KMS-11 (cell line): ENCODE measurements at regions not wholly inside any gene's neighbourhood (a gene's known extent, or its start where the extent isn't known, plus 50 kb on each side); places are given as distances from the start of the nearest gene placed in this dataset.

Source experiments
- H2AFZ ChIP-seq: fragments of 200-600 bp; sonication (generic); 2 replicates; pipeline ENCODE4 v1.6.1; 2016; ENCODE audit warnings: antibody characterized with exemption, mixed run types, low read depth
- H3K27ac ChIP-seq: fragments of 200-600 bp; sonication (generic); 2 replicates; pipeline ENCODE4 v1.6.1; 2016; ENCODE audit warnings: mild to moderate bottlenecking, mixed run types
- H3K27me3 ChIP-seq: fragments of 200-600 bp; sonication (generic); 2 replicates; pipeline ENCODE4 v1.6.1; 2017; ENCODE audit warnings: mild to moderate bottlenecking, low read depth, mixed run types, moderate library complexity; ENCODE audit not compliant: insufficient read depth
- H3K36me3 ChIP-seq: fragments of 200-600 bp; sonication (generic); 2 replicates; pipeline ENCODE4 v1.6.1; 2017; ENCODE audit warnings: mild to moderate bottlenecking, mixed run types; ENCODE audit not compliant: insufficient read depth
- H3K4me1 ChIP-seq: fragments of 200-600 bp; sonication (generic); 2 replicates; pipeline ENCODE4 v1.6.1; 2016; ENCODE audit warnings: mild to moderate bottlenecking, low read depth, mixed run types; ENCODE audit not compliant: poor library complexity, severe bottlenecking
- H3K4me2 ChIP-seq: fragments of 200-600 bp; sonication (generic); 2 replicates; pipeline ENCODE4 v1.7.0; 2016; ENCODE audit warnings: mild to moderate bottlenecking, mixed run types
- H3K4me3 ChIP-seq: fragments of 200-600 bp; sonication (generic); IDR thresholded peaks from 2 replicates; pipeline ENCODE4 v1.6.1; 2017; ENCODE audit warnings: low read depth, low read length, mixed read lengths; ENCODE audit not compliant: insufficient read depth
- H3K79me2 ChIP-seq: fragments of 200-600 bp; sonication (generic); 2 replicates; pipeline ENCODE4 v1.6.1; 2016; ENCODE audit warnings: low read depth, mixed run types; ENCODE audit not compliant: insufficient read depth
- H3K9ac ChIP-seq: fragments of 200-600 bp; sonication (generic); 2 replicates; pipeline ENCODE4 v1.6.1; 2016; ENCODE audit warnings: mild to moderate bottlenecking, mixed run types
- H4K20me1 ChIP-seq: fragments of 200-600 bp; sonication (generic); 2 replicates; pipeline ENCODE4 v1.6.1; 2016; ENCODE audit warnings: mild to moderate bottlenecking, mixed run types; ENCODE audit not compliant: insufficient read depth
- TF ChIP-seq, protein P1 (sequence below): fragments of 200-600 bp; sonication (generic); conservative IDR thresholded peaks from 2 replicates; pipeline ENCODE4 v1.6.1; 2017; ENCODE audit warnings: low read depth, mild to moderate bottlenecking, antibody characterized with exemption, low read length, moderate library complexity, mixed read lengths

DNA sequence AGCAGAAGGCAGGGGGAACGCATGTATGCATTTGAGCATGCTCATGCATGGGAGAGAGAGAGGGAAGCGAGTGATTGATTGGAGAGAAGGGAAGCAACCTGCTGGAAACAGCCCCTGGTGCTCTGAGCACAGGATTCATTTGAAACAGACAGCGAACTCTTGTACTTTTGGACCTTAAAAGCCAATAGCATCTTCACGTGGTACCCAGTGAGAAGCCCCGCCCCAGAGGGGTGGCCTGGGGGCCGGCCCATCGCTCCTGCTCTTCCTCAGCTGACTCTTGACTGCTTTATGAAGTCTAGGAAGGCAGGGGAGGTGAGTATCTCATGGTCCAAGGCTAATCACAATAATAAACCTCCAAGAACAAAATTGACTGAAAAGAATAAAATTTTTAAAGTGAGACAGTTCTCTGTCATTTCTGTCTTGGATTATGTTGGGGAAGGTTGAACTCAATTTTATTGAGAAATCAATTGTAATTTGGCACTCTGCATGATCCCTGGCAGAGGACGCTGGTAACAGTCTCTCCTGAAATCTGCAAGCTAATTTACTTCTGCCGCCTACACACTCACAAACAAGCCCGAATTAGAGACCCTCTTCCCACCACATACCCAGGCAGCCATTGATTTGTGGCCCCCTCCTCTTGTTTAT, 168.2 kb upstream of the PPARGC1A start:
- no peak overlapping the region for H2AFZ ChIP-seq
- TF ChIP-seq, protein P1, sequence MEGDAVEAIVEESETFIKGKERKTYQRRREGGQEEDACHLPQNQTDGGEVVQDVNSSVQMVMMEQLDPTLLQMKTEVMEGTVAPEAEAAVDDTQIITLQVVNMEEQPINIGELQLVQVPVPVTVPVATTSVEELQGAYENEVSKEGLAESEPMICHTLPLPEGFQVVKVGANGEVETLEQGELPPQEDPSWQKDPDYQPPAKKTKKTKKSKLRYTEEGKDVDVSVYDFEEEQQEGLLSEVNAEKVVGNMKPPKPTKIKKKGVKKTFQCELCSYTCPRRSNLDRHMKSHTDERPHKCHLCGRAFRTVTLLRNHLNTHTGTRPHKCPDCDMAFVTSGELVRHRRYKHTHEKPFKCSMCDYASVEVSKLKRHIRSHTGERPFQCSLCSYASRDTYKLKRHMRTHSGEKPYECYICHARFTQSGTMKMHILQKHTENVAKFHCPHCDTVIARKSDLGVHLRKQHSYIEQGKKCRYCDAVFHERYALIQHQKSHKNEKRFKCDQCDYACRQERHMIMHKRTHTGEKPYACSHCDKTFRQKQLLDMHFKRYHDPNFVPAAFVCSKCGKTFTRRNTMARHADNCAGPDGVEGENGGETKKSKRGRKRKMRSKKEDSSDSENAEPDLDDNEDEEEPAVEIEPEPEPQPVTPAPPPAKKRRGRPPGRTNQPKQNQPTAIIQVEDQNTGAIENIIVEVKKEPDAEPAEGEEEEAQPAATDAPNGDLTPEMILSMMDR, result no peak
- H3K4me2 ChIP-seq, result no peak overlapping the region

DNA sequence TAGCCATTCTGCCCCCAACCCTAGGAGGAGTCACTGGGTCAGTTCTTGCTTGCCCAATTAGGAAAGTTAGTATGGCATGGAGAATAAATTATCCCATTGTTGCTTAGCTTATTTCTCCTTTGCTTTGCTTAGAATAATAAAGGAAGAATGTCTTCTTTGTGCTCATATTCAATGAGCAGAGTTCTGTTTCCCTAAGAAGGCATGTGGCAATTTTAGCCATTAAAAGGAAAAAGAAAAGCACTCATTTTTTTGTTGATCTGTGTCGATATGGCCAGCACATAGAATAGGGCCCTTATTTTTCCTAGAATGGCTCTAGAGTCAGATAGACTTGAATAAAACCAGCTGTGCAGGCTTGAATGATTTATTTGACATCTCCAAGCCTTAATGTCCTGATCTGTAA, 166.4 kb upstream of the PPARGC1A start:
- Histone ChIP-seq H2AFZ (no peak overlapping the region), H3K79me2 (no peaks in the 10 kb centered on the region), H3K27ac (no peak overlapping the region), H3K4me1 (no peaks in the 10 kb centered on the region), H3K4me2 (no peak overlapping the region), H3K36me3 (no peaks in the 10 kb centered on the region), H3K9ac (no peak overlapping the region), H3K27me3 (no peaks in the 10 kb centered on the region), H3K4me3 (no peak overlapping the region), H4K20me1 (no peaks in the 10 kb centered on the region)
- TF ChIP-seq, protein P1, result no peak

More for the DNA sequence above, 168.2 kb upstream of the PPARGC1A start:
- H3K36me3 ChIP-seq, result no peaks in the 10 kb centered on the region
- no peaks in the 10 kb centered on the region for H4K20me1 ChIP-seq
- no peaks in the 10 kb centered on the region for H3K27me3 ChIP-seq
- H3K4me1 ChIP-seq, result no peaks in the 10 kb centered on the region
- no peaks in the 10 kb centered on the region for H3K79me2 ChIP-seq
- no peak overlapping the region for H3K9ac ChIP-seq
- H3K27ac ChIP-seq, result no peak overlapping the region
- H3K4me3 ChIP-seq, result no peak overlapping the region

DNA sequence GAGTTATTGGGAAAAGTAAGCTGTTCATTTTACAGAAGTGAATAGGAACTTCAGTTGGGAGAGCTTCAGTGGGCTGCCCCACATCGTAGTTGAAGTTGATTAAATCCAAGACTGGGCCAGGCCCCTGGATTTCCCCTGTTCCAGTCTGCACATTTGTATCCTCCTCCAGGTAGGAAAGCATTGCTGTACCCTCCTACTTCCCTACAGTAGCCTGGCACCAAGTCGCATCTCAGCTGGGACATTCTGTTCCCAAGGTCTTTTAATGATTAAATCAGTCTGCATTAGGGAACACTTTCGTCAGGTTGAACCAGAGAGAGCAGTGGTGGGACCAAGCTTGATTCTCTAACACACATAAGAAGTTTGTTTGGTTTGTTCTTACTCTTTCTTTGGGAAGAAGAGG, 165.8 kb upstream of the PPARGC1A start:
- H3K4me3 ChIP-seq, result no peak overlapping the region
- no peak overlapping the region for H3K27ac ChIP-seq
- H3K4me2 ChIP-seq, result no peak overlapping the region
- no peaks in the 10 kb centered on the region for H3K27me3 ChIP-seq
- H3K9ac ChIP-seq, result no peak overlapping the region
- H3K79me2 ChIP-seq, result no peaks in the 10 kb centered on the region
- no peak overlapping the region for H2AFZ ChIP-seq
- H3K4me1 ChIP-seq, result no peaks in the 10 kb centered on the region
- no peaks in the 10 kb centered on the region for H4K20me1 ChIP-seq
- TF ChIP-seq, protein P1, result no peak
- no peaks in the 10 kb centered on the region for H3K36me3 ChIP-seq

DNA sequence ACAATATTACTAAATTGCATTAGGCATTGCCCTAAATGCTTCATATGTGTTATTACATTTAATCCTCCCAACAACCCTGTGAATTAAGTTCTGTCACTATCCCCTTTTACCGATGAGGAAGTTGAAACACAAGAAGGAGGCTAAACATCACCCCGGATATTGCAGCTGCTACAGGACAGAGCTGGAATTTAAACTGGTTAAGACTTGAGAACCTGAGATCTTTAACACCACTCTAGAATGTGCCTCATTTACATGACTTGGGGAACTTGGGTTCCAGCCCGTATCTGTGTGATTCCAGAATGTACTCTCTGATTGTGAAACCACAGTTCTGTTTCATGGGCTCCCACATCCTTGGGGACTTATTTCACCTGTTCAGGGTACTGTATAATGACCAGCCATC, 165.1 kb upstream of the PPARGC1A start:
- Histone ChIP-seq H3K4me1 (no peaks in the 10 kb centered on the region), H3K9ac (no peak overlapping the region), H2AFZ (no peak overlapping the region), H3K4me3 (no peak overlapping the region), H3K27me3 (no peaks in the 10 kb centered on the region), H3K79me2 (no peaks in the 10 kb centered on the region), H3K27ac (no peak overlapping the region), H3K4me2 (no peak overlapping the region), H3K36me3 (no peaks in the 10 kb centered on the region), H4K20me1 (no peaks in the 10 kb centered on the region)
- TF ChIP-seq, protein P1, result no peak
